ENCODE measurements at regions not wholly inside any gene's neighbourhood (a gene's known extent, or its start where the extent isn't known, plus 50 kb on each side); places are given as distances from the start of the nearest gene placed in this dataset.

DNA sequence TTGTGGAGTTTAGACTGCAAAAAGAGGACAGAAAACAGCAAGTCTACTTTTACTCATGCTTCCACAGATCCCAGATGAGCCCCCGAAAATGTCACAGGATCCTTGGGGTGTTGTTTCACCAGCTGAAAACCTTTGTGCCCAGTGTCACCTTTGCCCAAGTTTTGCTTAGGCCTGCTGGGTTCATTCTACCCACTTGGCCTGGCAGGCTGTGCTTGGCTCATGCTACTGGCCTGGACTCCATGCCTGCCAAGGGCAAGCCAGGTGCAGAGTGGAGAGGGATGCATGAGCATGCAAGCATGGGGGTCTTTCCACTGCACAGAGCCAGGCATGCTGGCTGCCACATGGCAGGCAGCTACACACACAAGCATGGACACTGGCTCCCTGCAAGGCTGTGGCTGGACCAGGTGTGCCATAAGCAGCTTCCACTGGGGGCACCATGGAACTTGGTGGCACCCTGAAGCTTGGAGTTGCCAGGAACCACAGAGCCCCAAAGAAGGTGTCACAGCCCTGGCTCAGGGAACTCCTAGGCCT lies 1082.0 kb downstream of the KHDRBS2 start:
- TF ChIP-seq, protein P1, sequence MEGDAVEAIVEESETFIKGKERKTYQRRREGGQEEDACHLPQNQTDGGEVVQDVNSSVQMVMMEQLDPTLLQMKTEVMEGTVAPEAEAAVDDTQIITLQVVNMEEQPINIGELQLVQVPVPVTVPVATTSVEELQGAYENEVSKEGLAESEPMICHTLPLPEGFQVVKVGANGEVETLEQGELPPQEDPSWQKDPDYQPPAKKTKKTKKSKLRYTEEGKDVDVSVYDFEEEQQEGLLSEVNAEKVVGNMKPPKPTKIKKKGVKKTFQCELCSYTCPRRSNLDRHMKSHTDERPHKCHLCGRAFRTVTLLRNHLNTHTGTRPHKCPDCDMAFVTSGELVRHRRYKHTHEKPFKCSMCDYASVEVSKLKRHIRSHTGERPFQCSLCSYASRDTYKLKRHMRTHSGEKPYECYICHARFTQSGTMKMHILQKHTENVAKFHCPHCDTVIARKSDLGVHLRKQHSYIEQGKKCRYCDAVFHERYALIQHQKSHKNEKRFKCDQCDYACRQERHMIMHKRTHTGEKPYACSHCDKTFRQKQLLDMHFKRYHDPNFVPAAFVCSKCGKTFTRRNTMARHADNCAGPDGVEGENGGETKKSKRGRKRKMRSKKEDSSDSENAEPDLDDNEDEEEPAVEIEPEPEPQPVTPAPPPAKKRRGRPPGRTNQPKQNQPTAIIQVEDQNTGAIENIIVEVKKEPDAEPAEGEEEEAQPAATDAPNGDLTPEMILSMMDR (IDR thresholded peaks at IDR 0.05 in 8 of 11, conservative IDR thresholded peaks at IDR 0.05 in 3 of 11) = no peak
- TF ChIP-seq POLR2AphosphoS5 (IDR thresholded peaks at IDR 0.05) = no peak

Data from spleen (tissue), 7 donors.